ENCODE measurements at regions not wholly inside any gene's neighbourhood (a gene's known extent, or its start where the extent isn't known, plus 50 kb on each side); places are given as distances from the start of the nearest gene placed in this dataset.

- DNase-seq = no peak
Measured at GRCh38 chr13:34129436-34129835, 311.5 kb downstream of the RFC3 start.

GRCh38 chr13:34137200-34137599 lies 319.3 kb downstream of the RFC3 start:
- no peak for DNase-seq

- DNase-seq = no peak
Measured at GRCh38 chr13:34139660-34140227, 321.8 kb downstream of the RFC3 start.

- DNase-seq = no peak
Measured at GRCh38 chr13:34143637-34144036, 325.7 kb downstream of the RFC3 start.

- DNase-seq = no peak
Measured at GRCh38 chr13:34144142-34144541, 326.2 kb downstream of the RFC3 start.

- no peak for DNase-seq
Measured at GRCh38 chr13:34145061-34145460, 327.1 kb downstream of the RFC3 start.

- no peak for DNase-seq
Measured at GRCh38 chr13:34148359-34148758, 330.4 kb downstream of the RFC3 start.

- DNase-seq = no peak
Measured at GRCh38 chr13:34151885-34152284, 333.9 kb downstream of the RFC3 start.

- DNase-seq = no peak
Measured at GRCh38 chr13:34152409-34152808, 334.5 kb downstream of the RFC3 start.

- no peak for DNase-seq
Measured at GRCh38 chr13:34152996-34153395, 335.0 kb downstream of the RFC3 start.

GRCh38 chr13:34153428-34154180 lies 335.7 kb downstream of the RFC3 start:
- DNase-seq = no peak

- no peak for DNase-seq
Measured at GRCh38 chr13:34155931-34156607, 338.1 kb downstream of the RFC3 start.

GRCh38 chr13:34156841-34157365 lies 339.0 kb downstream of the RFC3 start:
- DNase-seq = peak; percentile 13

GRCh38 chr13:34159946-34160345 lies 342.0 kb downstream of the RFC3 start:
- DNase-seq = no peak

- DNase-seq = no peak
Measured at GRCh38 chr13:34161931-34162543, 344.1 kb downstream of the RFC3 start.

GRCh38 chr13:34162544-34162933 lies 344.6 kb downstream of the RFC3 start:
- no peak for DNase-seq

GRCh38 chr13:34164582-34164981 lies 346.6 kb downstream of the RFC3 start:
- DNase-seq = no peak

- DNase-seq = no peak
Measured at GRCh38 chr13:34165158-34165557, 347.2 kb downstream of the RFC3 start.

- no peak for DNase-seq
Measured at GRCh38 chr13:34166406-34166805, 348.5 kb downstream of the RFC3 start.

- DNase-seq = no peak
Measured at GRCh38 chr13:34167347-34167746, 349.4 kb downstream of the RFC3 start.

- DNase-seq = no peak
Measured at GRCh38 chr13:34172048-34172447, 354.1 kb downstream of the RFC3 start.

GRCh38 chr13:34174671-34175145 lies 356.8 kb downstream of the RFC3 start:
- no peak for DNase-seq

GRCh38 chr13:34175551-34175950 lies 357.6 kb downstream of the RFC3 start:
- no peak for DNase-seq

Measured in activated naive CD4-positive, alpha-beta T cell treated with anti-CD3 and anti-CD28 coated beads, Interleukin-2, amount 50 U/mL, for 16 hours (primary cell).